ENCODE measurements at regions not wholly inside any gene's neighbourhood (a gene's known extent, or its start where the extent isn't known, plus 50 kb on each side); places are given as distances from the start of the nearest gene placed in this dataset.

DNA sequence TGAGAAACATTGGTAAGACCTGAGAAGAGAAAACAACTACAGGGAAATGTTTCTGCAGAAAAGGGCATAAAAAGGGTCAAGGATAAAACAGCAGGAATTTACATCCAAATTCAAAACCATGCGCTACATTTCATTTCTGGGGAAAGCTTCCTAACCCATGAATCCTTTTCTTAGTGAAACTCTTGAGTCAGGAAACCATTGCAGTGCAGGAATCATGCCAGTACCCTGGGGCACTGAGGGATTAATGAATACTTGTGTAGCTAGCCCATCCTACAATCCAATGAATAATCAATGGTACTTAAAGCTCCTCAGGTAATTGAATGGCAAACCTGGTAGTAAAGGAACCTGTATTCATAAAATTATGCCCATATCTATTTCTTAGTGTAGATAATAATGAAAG is 580.5 kb downstream of the TLE1 start:
- Histone ChIP-seq H3K36me3 (ENCODE audit: control insufficient read depth in 2 of 2, insufficient read depth in 2 of 2, low read length in 1 of 2) (no peaks in the 10 kb centered on the region), H3K9me3 (ENCODE audit: control insufficient read depth in 2 of 2, insufficient read depth in 1 of 2, low read length in 1 of 2) (no peaks in the 10 kb centered on the region), H3K4me3 (ENCODE audit: low read length in 2 of 2) (no peak overlapping the region), H3K4me1 (ENCODE audit: control insufficient read depth in 2 of 2, insufficient read depth in 2 of 2, low read length in 2 of 2) (peaks cover 10 to 11% of the 10 kb centered on the region in 2 donors), H3K27ac (ENCODE audit: low read depth in 1 of 2, low read length in 1 of 2) (no peak overlapping the region), H3K27me3 (ENCODE audit: control insufficient read depth in 2 of 2, insufficient read depth in 1 of 2, low read length in 1 of 2) (peaks cover 3 to 13% of the 10 kb centered on the region in 2 donors)
- no peak for DNase-seq (ENCODE audit: low read depth in 6 of 9, low spot score in 9 of 9)
- 100% methylated on average over 1 of the region's 1 CpG for WGBS

- no peaks in the 10 kb centered on the region for H3K9me3 ChIP-seq (ENCODE audit: control insufficient read depth in 2 of 2, insufficient read depth in 1 of 2, low read length in 1 of 2)
- no peak for DNase-seq (ENCODE audit: low read depth in 6 of 9, low spot score in 9 of 9)
- no peak overlapping the region for H3K4me3 ChIP-seq (ENCODE audit: low read length in 2 of 2)
- peaks cover 3 to 13% of the 10 kb centered on the region in 2 donors for H3K27me3 ChIP-seq (ENCODE audit: control insufficient read depth in 2 of 2, insufficient read depth in 1 of 2, low read length in 1 of 2)
- WGBS = 86% methylated on average over 1 of the region's 1 CpG
- H3K27ac ChIP-seq (ENCODE audit: low read depth in 1 of 2, low read length in 1 of 2) = no peak overlapping the region
- H3K4me1 ChIP-seq (ENCODE audit: control insufficient read depth in 2 of 2, insufficient read depth in 2 of 2, low read length in 2 of 2) = peaks cover 7 to 9% of the 10 kb centered on the region in 2 donors
- H3K36me3 ChIP-seq (ENCODE audit: control insufficient read depth in 2 of 2, insufficient read depth in 2 of 2, low read length in 1 of 2) = no peaks in the 10 kb centered on the region
These were observed 581.0 kb downstream of the TLE1 start for GRCh38 chr9:81108391-81108790.

GRCh38 chr9:81103597-81104471 is 585.5 kb downstream of the TLE1 start:
- Histone ChIP-seq H3K4me1 (ENCODE audit: control insufficient read depth in 2 of 2, insufficient read depth in 2 of 2, low read length in 2 of 2) (no peaks in the 10 kb centered on the region), H3K36me3 (ENCODE audit: control insufficient read depth in 2 of 2, insufficient read depth in 2 of 2, low read length in 1 of 2) (no peaks in the 10 kb centered on the region), H3K27me3 (ENCODE audit: control insufficient read depth in 2 of 2, insufficient read depth in 1 of 2, low read length in 1 of 2) (peaks cover 3 to 7% of the 10 kb centered on the region in 2 donors), H3K27ac (ENCODE audit: low read depth in 1 of 2, low read length in 1 of 2) (no peak overlapping the region), H3K9me3 (ENCODE audit: control insufficient read depth in 2 of 2, insufficient read depth in 1 of 2, low read length in 1 of 2) (no peaks in the 10 kb centered on the region), H3K4me3 (ENCODE audit: low read length in 2 of 2) (no peak overlapping the region)
- no peak for DNase-seq (ENCODE audit: low read depth in 6 of 9, low spot score in 9 of 9)
- WGBS = 91% methylated on average over 10 of the region's 10 CpGs

DNA sequence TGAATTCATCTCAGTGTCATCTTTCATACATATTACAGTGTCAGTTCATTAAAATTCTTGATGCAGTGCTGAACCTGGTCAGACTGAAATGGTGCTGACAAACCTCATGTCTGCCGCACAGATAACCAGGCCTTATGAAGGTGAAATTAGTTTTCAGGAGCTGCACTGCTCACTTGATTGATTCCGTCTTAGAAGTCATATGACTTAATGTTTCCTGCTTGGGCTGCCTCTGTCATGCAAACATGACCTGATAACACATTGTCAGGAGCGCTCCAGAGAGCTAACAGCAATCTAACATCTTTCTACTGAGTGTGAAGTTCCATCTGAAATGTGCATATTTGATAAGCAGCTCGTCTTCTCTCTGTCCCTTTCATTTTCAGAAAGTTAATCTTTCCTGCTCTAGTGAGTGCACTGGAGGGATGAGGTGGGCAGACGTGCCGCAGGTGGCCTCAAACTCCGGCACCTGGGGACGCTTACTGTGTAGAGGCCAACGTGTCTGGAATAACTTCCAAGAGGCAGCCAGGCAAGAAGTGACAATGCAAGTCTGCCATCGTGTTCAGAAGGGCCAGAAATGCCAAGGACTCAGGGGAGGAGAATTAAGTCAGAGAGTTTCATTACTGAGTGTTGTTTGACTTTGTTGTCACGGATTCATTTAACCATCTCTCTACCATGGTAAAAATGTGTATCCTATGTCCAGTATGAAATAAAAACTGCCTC is 592.1 kb downstream of the TLE1 start:
- DNase-seq (ENCODE audit: low read depth in 6 of 9, low spot score in 9 of 9) = no peak
- H3K27ac ChIP-seq (ENCODE audit: low read depth in 1 of 2, low read length in 1 of 2) = no peak overlapping the region
- no peak overlapping the region for H3K4me3 ChIP-seq (ENCODE audit: low read length in 2 of 2)
- no peaks in the 10 kb centered on the region for H3K4me1 ChIP-seq (ENCODE audit: control insufficient read depth in 2 of 2, insufficient read depth in 2 of 2, low read length in 2 of 2)
- H3K9me3 ChIP-seq (ENCODE audit: control insufficient read depth in 2 of 2, insufficient read depth in 1 of 2, low read length in 1 of 2) = no peaks in the 10 kb centered on the region
- no peaks in the 10 kb centered on the region for H3K36me3 ChIP-seq (ENCODE audit: control insufficient read depth in 2 of 2, insufficient read depth in 2 of 2, low read length in 1 of 2)
- H3K27me3 ChIP-seq (ENCODE audit: control insufficient read depth in 2 of 2, insufficient read depth in 1 of 2, low read length in 1 of 2) = no peaks in the 10 kb centered on the region
- 92% methylated on average over 11 of the region's 11 CpGs for WGBS

DNA sequence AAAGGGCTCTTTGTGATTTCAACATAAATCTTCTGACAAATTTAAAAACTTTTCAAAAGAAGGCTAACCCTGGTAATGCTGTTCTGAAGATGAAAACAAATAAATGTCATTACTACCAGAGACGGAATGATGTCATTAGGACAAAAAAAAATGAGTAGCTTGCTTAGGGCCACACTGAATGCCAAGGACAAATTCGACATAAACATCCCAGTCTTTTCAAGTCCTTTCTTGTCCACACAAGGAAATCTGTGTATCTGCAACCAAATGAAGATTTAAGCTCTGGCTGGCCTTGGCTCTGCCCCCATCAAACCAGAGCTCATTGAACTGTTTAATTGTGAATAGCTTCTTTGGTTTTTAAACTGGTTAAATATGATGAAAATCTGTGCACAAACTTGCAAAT is 592.7 kb downstream of the TLE1 start:
- Histone ChIP-seq H3K9me3 (ENCODE audit: control insufficient read depth in 2 of 2, insufficient read depth in 1 of 2, low read length in 1 of 2) (no peaks in the 10 kb centered on the region), H3K4me1 (ENCODE audit: control insufficient read depth in 2 of 2, insufficient read depth in 2 of 2, low read length in 2 of 2) (no peaks in the 10 kb centered on the region), H3K4me3 (ENCODE audit: low read length in 2 of 2) (no peak overlapping the region), H3K27me3 (ENCODE audit: control insufficient read depth in 2 of 2, insufficient read depth in 1 of 2, low read length in 1 of 2) (no peaks in the 10 kb centered on the region), H3K36me3 (ENCODE audit: control insufficient read depth in 2 of 2, insufficient read depth in 2 of 2, low read length in 1 of 2) (no peaks in the 10 kb centered on the region), H3K27ac (ENCODE audit: low read depth in 1 of 2, low read length in 1 of 2) (no peak overlapping the region)
- 95% methylated on average over 2 of the region's 2 CpGs for WGBS
- no peak for DNase-seq (ENCODE audit: low read depth in 6 of 9, low spot score in 9 of 9)

GRCh38 chr9:81092057-81092456 is 597.3 kb downstream of the TLE1 start:
- no peaks in the 10 kb centered on the region for H3K36me3 ChIP-seq (ENCODE audit: control insufficient read depth in 2 of 2, insufficient read depth in 2 of 2, low read length in 1 of 2)
- DNase-seq (ENCODE audit: low read depth in 6 of 9, low spot score in 9 of 9) = no peak
- H3K27me3 ChIP-seq (ENCODE audit: control insufficient read depth in 2 of 2, insufficient read depth in 1 of 2, low read length in 1 of 2) = no peaks in the 10 kb centered on the region
- no peaks in the 10 kb centered on the region for H3K9me3 ChIP-seq (ENCODE audit: control insufficient read depth in 2 of 2, insufficient read depth in 1 of 2, low read length in 1 of 2)
- H3K4me3 ChIP-seq (ENCODE audit: low read length in 2 of 2) = no peak overlapping the region
- H3K4me1 ChIP-seq (ENCODE audit: control insufficient read depth in 2 of 2, insufficient read depth in 2 of 2, low read length in 2 of 2) = no peaks in the 10 kb centered on the region
- 97% methylated on average over 2 of the region's 2 CpGs for WGBS
- no peak overlapping the region for H3K27ac ChIP-seq (ENCODE audit: low read depth in 1 of 2, low read length in 1 of 2)

- no peak overlapping the region for H3K27ac ChIP-seq (ENCODE audit: low read depth in 1 of 2, low read length in 1 of 2)
- no peak for DNase-seq (ENCODE audit: low read depth in 6 of 9, low spot score in 9 of 9)
- H3K4me1 ChIP-seq (ENCODE audit: control insufficient read depth in 2 of 2, insufficient read depth in 2 of 2, low read length in 2 of 2) = no peaks in the 10 kb centered on the region
- no peaks in the 10 kb centered on the region for H3K9me3 ChIP-seq (ENCODE audit: control insufficient read depth in 2 of 2, insufficient read depth in 1 of 2, low read length in 1 of 2)
- no peaks in the 10 kb centered on the region for H3K27me3 ChIP-seq (ENCODE audit: control insufficient read depth in 2 of 2, insufficient read depth in 1 of 2, low read length in 1 of 2)
- H3K36me3 ChIP-seq (ENCODE audit: control insufficient read depth in 2 of 2, insufficient read depth in 2 of 2, low read length in 1 of 2) = no peaks in the 10 kb centered on the region
- H3K4me3 ChIP-seq (ENCODE audit: low read length in 2 of 2) = no peak overlapping the region
- WGBS = 96% methylated on average over 2 of the region's 2 CpGs
These were observed 601.0 kb downstream of the TLE1 start for GRCh38 chr9:81088341-81088740.

- H3K27me3 ChIP-seq (ENCODE audit: control insufficient read depth in 2 of 2, insufficient read depth in 1 of 2, low read length in 1 of 2) = no peaks in the 10 kb centered on the region
- H3K4me3 ChIP-seq (ENCODE audit: low read length in 2 of 2) = no peak overlapping the region
- no peak for DNase-seq (ENCODE audit: low read depth in 6 of 9, low spot score in 9 of 9)
- H3K36me3 ChIP-seq (ENCODE audit: control insufficient read depth in 2 of 2, insufficient read depth in 2 of 2, low read length in 1 of 2) = no peaks in the 10 kb centered on the region
- 92% methylated on average over 3 of the region's 3 CpGs for WGBS
- H3K4me1 ChIP-seq (ENCODE audit: control insufficient read depth in 2 of 2, insufficient read depth in 2 of 2, low read length in 2 of 2) = no peaks in the 10 kb centered on the region
- no peaks in the 10 kb centered on the region for H3K9me3 ChIP-seq (ENCODE audit: control insufficient read depth in 2 of 2, insufficient read depth in 1 of 2, low read length in 1 of 2)
- H3K27ac ChIP-seq (ENCODE audit: low read depth in 1 of 2, low read length in 1 of 2) = no peak overlapping the region
These were observed 602.9 kb downstream of the TLE1 start for GRCh38 chr9:81086416-81086815.

- no peak for DNase-seq (ENCODE audit: low read depth in 6 of 9, low spot score in 9 of 9)
- 96% methylated on average over 3 of the region's 3 CpGs for WGBS
- Histone ChIP-seq H3K4me3 (ENCODE audit: low read length in 2 of 2) (no peak overlapping the region), H3K9me3 (ENCODE audit: control insufficient read depth in 2 of 2, insufficient read depth in 1 of 2, low read length in 1 of 2) (no peaks in the 10 kb centered on the region), H3K36me3 (ENCODE audit: control insufficient read depth in 2 of 2, insufficient read depth in 2 of 2, low read length in 1 of 2) (no peaks in the 10 kb centered on the region), H3K4me1 (ENCODE audit: control insufficient read depth in 2 of 2, insufficient read depth in 2 of 2, low read length in 2 of 2) (no peaks in the 10 kb centered on the region), H3K27ac (ENCODE audit: low read depth in 1 of 2, low read length in 1 of 2) (no peak overlapping the region), H3K27me3 (ENCODE audit: control insufficient read depth in 2 of 2, insufficient read depth in 1 of 2, low read length in 1 of 2) (no peaks in the 10 kb centered on the region)
These were observed 605.4 kb downstream of the TLE1 start for GRCh38 chr9:81083854-81084512.
